H1 (cell line): ENCODE measurements at regions not wholly inside any gene's neighbourhood (a gene's known extent, or its start where the extent isn't known, plus 50 kb on each side); places are given as distances from the start of the nearest gene placed in this dataset.

Experiments
- CTCF ChIA-PET: fragments of 300-600 bp; sonication (Branson Sonifier 250); formaldehyde crosslinking; loops from one replicate; lab custom pipeline; 2021; ENCODE audit not compliant: partially characterized antibody; lab: Charles Lee
- POLR2A ChIA-PET: fragments of 300-600 bp; sonication (Branson Sonifier 250); formaldehyde crosslinking; loops from one replicate; lab custom pipeline; 2021; ENCODE audit warnings: inconsistent platforms; ENCODE audit not compliant: partially characterized antibody; lab: Charles Lee
- DNase-seq, 2 experiments: peaks; one replicate each; pipeline versions ENCODE4 v3.0.0 to v3.0.0-alpha.2; 2010 to 2022; ENCODE audit warnings: low spot score in 2 of 2, low read depth in 1 of 2, mixed read lengths in 1 of 2
- FAIRE-seq: peaks from 2 replicates; lab custom pipeline; 2011; peaks lifted over from hg19 to GRCh38; lab: Jason Lieb, UNC
- H2AFZ ChIP-seq: 2 replicates; pipeline ENCODE4 v1.8.1; 2012; ENCODE audit warnings: low read length, inconsistent platforms
- H2AK5ac ChIP-seq: 2 replicates; pipeline ENCODE4 v1.6.1; 2013; ENCODE audit warnings: low read depth, low read length
- H2BK120ac ChIP-seq: replicated peaks from 2 replicates; pipeline ENCODE3; 2013; ENCODE audit warnings: low read depth, low read length, inconsistent platforms
- H2BK12ac ChIP-seq: 2 replicates; pipeline ENCODE4 v1.6.1; 2013; ENCODE audit warnings: low read depth, low read length
- H2BK15ac ChIP-seq: 2 replicates; pipeline ENCODE4 v1.6.1; 2013; ENCODE audit warnings: low read length
- H2BK20ac ChIP-seq: 2 replicates; pipeline ENCODE4 v1.6.1; 2013; ENCODE audit warnings: low read length
- H2BK5ac ChIP-seq: 2 replicates; pipeline ENCODE4 v1.6.1; 2013; ENCODE audit warnings: low read depth, low read length
- H3K14ac ChIP-seq: 2 replicates; pipeline ENCODE4 v1.6.1; 2013; ENCODE audit warnings: inconsistent platforms; ENCODE audit not compliant: insufficient read length
- H3K18ac ChIP-seq: 2 replicates; pipeline ENCODE4 v1.6.1; 2013; ENCODE audit warnings: low read length; ENCODE audit errors: extremely low read depth
- H3K23ac ChIP-seq: 2 replicates; pipeline ENCODE4 v1.6.1; 2013; ENCODE audit warnings: inconsistent platforms; ENCODE audit not compliant: insufficient read length
- H3K23me2 ChIP-seq: 2 replicates; pipeline ENCODE4 v1.6.1; 2013; ENCODE audit warnings: low read depth, low read length
- H3K27ac ChIP-seq: 2 replicates; pipeline ENCODE4 v1.6.1; 2011; ENCODE audit warnings: low read depth, low read length, inconsistent platforms
- H3K27me3 ChIP-seq, 4 experiments: replicated peaks in 1 of 4; 1 replicate in 1 of 4; 2 replicates in 3 of 4; pipeline versions ENCODE4 v1.6.1 to v1.8.1; 2011 to 2013; ENCODE audit warnings: low read length in 3 of 4, mild to moderate bottlenecking in 3 of 4, inconsistent platforms in 2 of 4, mixed read lengths in 2 of 4, moderate library complexity in 1 of 4; ENCODE audit not compliant: control insufficient read depth in 3 of 4, insufficient read depth in 3 of 4; ENCODE audit errors: extremely low read depth in 1 of 4
- H3K36me3 ChIP-seq, 4 experiments: 2 replicates each; pipeline versions ENCODE4 v1.6.1 to v1.8.1; 2011 to 2013; ENCODE audit warnings: mild to moderate bottlenecking in 4 of 4, low read length in 3 of 4, moderate library complexity in 2 of 4, control low read depth in 1 of 4, inconsistent platforms in 1 of 4; ENCODE audit not compliant: insufficient read depth in 4 of 4, control insufficient read depth in 2 of 4
- H3K4ac ChIP-seq: replicated peaks from 2 replicates; pipeline ENCODE3; 2013; ENCODE audit warnings: low read length, low read depth, mixed read lengths, inconsistent platforms; ENCODE audit not compliant: insufficient read length
- H3K4me1 ChIP-seq, 4 experiments: replicated peaks in 1 of 4; 1 replicate in 1 of 4; 2 replicates in 3 of 4; pipeline versions ENCODE4 v1.6.1 to v1.8.1; 2011 to 2013; ENCODE audit warnings: low read length in 3 of 4, inconsistent platforms in 2 of 4, mixed read lengths in 1 of 4; ENCODE audit not compliant: insufficient read depth in 4 of 4, control insufficient read depth in 3 of 4
- H3K4me2 ChIP-seq, 2 experiments: 2 replicates each; pipeline versions ENCODE4 v1.6.1 to v1.8.1; 2011 to 2013; ENCODE audit warnings: low read depth in 2 of 2, low read length in 2 of 2, control low read depth in 1 of 2, inconsistent platforms in 1 of 2, mild to moderate bottlenecking in 1 of 2; ENCODE audit not compliant: insufficient read depth in 1 of 2
- H3K4me3 ChIP-seq, 4 experiments: fragments of 200-600, 300-600 bp in 1 of 4; sonication (generic), shearing (Covaris generic), sonication (Bioruptor Twin) in 1 of 4; 2 replicates each; pipeline versions ENCODE4 v1.5.1 to v1.8.1; 2011 to 2016; ENCODE audit warnings: low read length in 4 of 4, low read depth in 3 of 4, control low read depth in 2 of 4, inconsistent platforms in 2 of 4, mild to moderate bottlenecking in 2 of 4, mixed read lengths in 1 of 4, moderate library complexity in 1 of 4; ENCODE audit not compliant: insufficient read depth in 2 of 4; ENCODE audit errors: extremely low read depth in 1 of 4
- H3K56ac ChIP-seq: replicated peaks from 2 replicates; pipeline ENCODE3; 2013; ENCODE audit warnings: low read depth, mild to moderate bottlenecking, mixed read lengths, low read length, inconsistent platforms; ENCODE audit not compliant: insufficient read length
- H3K79me1 ChIP-seq: 2 replicates; pipeline ENCODE4 v1.6.1; 2013; ENCODE audit warnings: low read depth, low read length, control low read depth
- H3K79me2 ChIP-seq, 2 experiments: 2 replicates each; pipeline versions ENCODE4 v1.6.1 to v1.8.1; 2012 to 2013; ENCODE audit warnings: low read length in 2 of 2, mild to moderate bottlenecking in 2 of 2, inconsistent platforms in 1 of 2; ENCODE audit not compliant: insufficient read depth in 2 of 2, control insufficient read depth in 1 of 2
- H3K9ac ChIP-seq, 4 experiments: replicated peaks in 1 of 4; 1 replicate in 1 of 4; 2 replicates in 3 of 4; pipeline versions ENCODE4 v1.6.1 to v1.8.1; 2011 to 2013; ENCODE audit warnings: low read depth in 3 of 4, low read length in 3 of 4, control low read depth in 2 of 4, mild to moderate bottlenecking in 2 of 4, moderate library complexity in 2 of 4, inconsistent platforms in 1 of 4; ENCODE audit errors: extremely low read depth in 1 of 4
- H3K9me3 ChIP-seq, 2 experiments: 2 replicates each; pipeline versions ENCODE4 v1.6.1 to v1.8.1; 2012 to 2013; ENCODE audit warnings: mild to moderate bottlenecking in 2 of 2, moderate library complexity in 2 of 2, control low read depth in 1 of 2, inconsistent platforms in 1 of 2, low read depth in 1 of 2, low read length in 1 of 2, mixed read lengths in 1 of 2; ENCODE audit not compliant: insufficient read depth in 2 of 2
- H4K20me1 ChIP-seq, 2 experiments: replicated peaks in 1 of 2; 2 replicates each; pipeline versions ENCODE3 to v1.8.1; 2011 to 2013; ENCODE audit warnings: inconsistent platforms in 2 of 2, low read length in 2 of 2, mild to moderate bottlenecking in 1 of 2; ENCODE audit not compliant: insufficient read depth in 2 of 2, control insufficient read depth in 1 of 2
- H4K5ac ChIP-seq: 2 replicates; pipeline ENCODE4 v1.6.1; 2013; ENCODE audit warnings: low read length, low read depth, mixed read lengths, inconsistent platforms; ENCODE audit not compliant: insufficient read length
- H4K8ac ChIP-seq: 2 replicates; pipeline ENCODE4 v1.8.0; 2013; ENCODE audit warnings: mild to moderate bottlenecking, moderate library complexity, low read length, inconsistent platforms; ENCODE audit not compliant: insufficient read depth; ENCODE audit errors: extremely low read depth
- H4K91ac ChIP-seq: replicated peaks from 2 replicates; pipeline ENCODE3; 2013; ENCODE audit warnings: low read length, mixed read lengths, inconsistent platforms; ENCODE audit not compliant: insufficient read length
- JUND ChIP-seq: IDR thresholded peaks from 2 replicates; pipeline ENCODE4 v1.6.1; 2011; ENCODE audit warnings: mild to moderate bottlenecking, improper control_type of control experiment, low read length
- RAD21 ChIP-seq, 2 experiments: IDR thresholded peaks in 1 of 2; conservative IDR thresholded peaks in 1 of 2; 2 replicates each; pipeline ENCODE4 v1.6.1; 2011; ENCODE audit warnings: low read depth in 2 of 2, low read length in 2 of 2, improper control_type of control experiment in 1 of 2, inconsistent platforms in 1 of 2, mild to moderate bottlenecking in 1 of 2, moderate library complexity in 1 of 2
- WGBS, 2 experiments: shearing (Covaris generic) in 1 of 2; methylation state at CpG; one replicate each; pipeline versions ENCODE4 v1.1.6 to v1.1.7; 2013 to 2015; ENCODE audit warnings: low lambda C conversion rate in 2 of 2, mixed read lengths in 2 of 2, inconsistent platforms in 1 of 2, low coverage in 1 of 2, missing lambda C conversion rate in 1 of 2; ENCODE audit not compliant: insufficient replicate concordance in 2 of 2, insufficient coverage in 1 of 2, insufficient read length in 1 of 2; ENCODE audit errors: extremely low coverage in 1 of 2, missing lambda C conversion rate in 1 of 2; 5-methylcytosine and 5-hydroxymethylcytosine counted together
- TF ChIP-seq, protein P1 (sequence below): IDR thresholded peaks from 2 replicates; pipeline ENCODE4 v1.6.1; 2011; ENCODE audit warnings: low read depth, mild to moderate bottlenecking, low read length; ENCODE audit not compliant: insufficient read depth
- TF ChIP-seq, protein P2 (sequence below): IDR thresholded peaks from 2 replicates; pipeline ENCODE4 v1.6.1; 2012; ENCODE audit warnings: inconsistent platforms

DNA sequence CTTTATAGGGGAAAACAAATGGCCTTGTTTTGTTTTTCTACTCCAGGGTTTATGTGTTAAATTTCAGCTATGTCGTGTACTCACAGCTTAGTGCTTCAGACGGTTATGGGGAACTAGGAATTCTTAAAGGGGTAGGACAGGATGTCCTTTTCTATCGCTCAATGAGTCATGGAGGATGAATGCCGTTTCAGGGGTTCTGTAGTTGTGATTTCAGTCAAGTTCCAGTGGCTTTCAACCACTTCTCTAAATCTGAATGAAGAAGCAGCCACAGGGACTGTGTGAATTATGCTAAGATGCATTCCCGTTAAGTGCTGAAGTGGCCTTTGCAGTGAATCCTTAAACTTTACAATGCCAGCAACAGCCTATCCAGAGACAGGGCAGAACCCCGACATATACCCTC lies 1231.7 kb upstream of the ZEB2 start:
- H3K9me3 ChIP-seq, result no peaks in the 10 kb centered on the region
- no peak overlapping the region for H3K4ac ChIP-seq
- H2AK5ac ChIP-seq, result no peak overlapping the region
- H3K14ac ChIP-seq, result no peak overlapping the region
- H2BK5ac ChIP-seq, result peak overlapping the region; percentile 49; the same call in 1 of the 2 replicates
- H3K56ac ChIP-seq, result no peak overlapping the region
- WGBS, 2 experiments, result 81% methylated on average over 6 of the region's 6 CpGs; no CpG with 5 or more reads in 1 of the 2 experiments
- no peak overlapping the region for H3K23ac ChIP-seq
- H2BK20ac ChIP-seq, result no peak overlapping the region
- no peak overlapping the region for H3K27ac ChIP-seq
- no peak overlapping the region for H4K5ac ChIP-seq
- no peaks in the 10 kb centered on the region for H3K23me2 ChIP-seq
- CTCF ChIA-PET, result interaction anchor here (0.6 kb wide), 1 partner anchor 106 kb away, joined by 3 read pairs; no protein-coding TSS in a partner anchor
- POLR2A ChIA-PET, result no interaction called here
- no peaks in the 10 kb centered on the region for H3K27me3 ChIP-seq
- no peak overlapping the region for H3K4me2 ChIP-seq
- no peaks in the 10 kb centered on the region for H4K20me1 ChIP-seq
- H2BK120ac ChIP-seq, result peak overlapping the region; percentile 38
- no peak overlapping the region for H4K8ac ChIP-seq
- TF ChIP-seq, protein P1, sequence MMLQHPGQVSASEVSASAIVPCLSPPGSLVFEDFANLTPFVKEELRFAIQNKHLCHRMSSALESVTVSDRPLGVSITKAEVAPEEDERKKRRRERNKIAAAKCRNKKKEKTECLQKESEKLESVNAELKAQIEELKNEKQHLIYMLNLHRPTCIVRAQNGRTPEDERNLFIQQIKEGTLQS, result no peak
- TF ChIP-seq JUND (0 out of 2 replicates have a peak, but pooled peaks have one; percentile 14), RAD21 (IDR thresholded peaks at IDR 0.05 in 1 of 2, conservative IDR thresholded peaks at IDR 0.05 in 1 of 2; ENCODE audit: low read depth in 2 of 2, low read length in 2 of 2) (no peak)
- TF ChIP-seq, protein P2, sequence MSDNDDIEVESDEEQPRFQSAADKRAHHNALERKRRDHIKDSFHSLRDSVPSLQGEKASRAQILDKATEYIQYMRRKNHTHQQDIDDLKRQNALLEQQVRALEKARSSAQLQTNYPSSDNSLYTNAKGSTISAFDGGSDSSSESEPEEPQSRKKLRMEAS, result no peak
- H3K79me2 ChIP-seq, result no peaks in the 10 kb centered on the region
- H3K4me3 ChIP-seq, result no peak overlapping the region
- H4K91ac ChIP-seq, result no peak overlapping the region
- no peak overlapping the region for H2AFZ ChIP-seq
- H2BK15ac ChIP-seq, result no peak overlapping the region
- no peak overlapping the region for H3K18ac ChIP-seq
- no peak overlapping the region for H2BK12ac ChIP-seq
- H3K4me1 ChIP-seq, result peaks cover 2 to 9% (median 3%) of the 10 kb centered on the region in 4 experiments; a peak in 3 of 7 replicates
- FAIRE-seq (no peak), DNase-seq (no peak)
- H3K36me3 ChIP-seq, result no peaks in the 10 kb centered on the region
- H3K9ac ChIP-seq, result no peak overlapping the region
- no peaks in the 10 kb centered on the region for H3K79me1 ChIP-seq
